Memory B cell (primary cell): ENCODE measurements at regions not wholly inside any gene's neighbourhood (a gene's known extent, or its start where the extent isn't known, plus 50 kb on each side); places are given as distances from the start of the nearest gene placed in this dataset.

ENCODE experiments used
- ATAC-seq: fragments of 150-1000 bp; cut with Tn5 transposase; 2 replicates; pipeline ENCODE4 v1.10.0; 2021; ENCODE audit warnings: low read depth, mild to moderate bottlenecking, moderate library complexity
- DNase-seq, 2 donors: peaks; one replicate each; pipeline ENCODE4 v3.0.0; 2022; ENCODE audit warnings: low spot score in 2 of 2
- H3K27ac Mint-ChIP-seq: one replicate; pipeline ENCODE4 v1.8.0; 2022; ENCODE audit warnings: mild to moderate bottlenecking, moderate library complexity, mixed read lengths
- H3K27me3 Mint-ChIP-seq: one replicate; pipeline ENCODE4 v1.8.0; 2022; ENCODE audit warnings: mixed read lengths
- H3K36me3 Mint-ChIP-seq: one replicate; pipeline ENCODE4 v1.8.0; 2022; ENCODE audit warnings: mild to moderate bottlenecking, mixed read lengths
- H3K4me1 Mint-ChIP-seq: one replicate; pipeline ENCODE4 v1.8.0; 2022; ENCODE audit warnings: mixed read lengths
- H3K4me3 Mint-ChIP-seq: one replicate; pipeline ENCODE4 v1.8.0; 2022; ENCODE audit warnings: mild to moderate bottlenecking, moderate library complexity, mixed read lengths
- H3K9me3 Mint-ChIP-seq: one replicate; pipeline ENCODE4 v1.8.0; 2022; ENCODE audit warnings: mixed read lengths

GRCh38 chr5:38165435-38165834 is 92.9 kb upstream of the EGFLAM start:
- Mint-ChIP-seq H3K4me1 (no peaks in the 10 kb centered on the region), H3K27ac (no peak overlapping the region), H3K27me3 (no peaks in the 10 kb centered on the region), H3K9me3 (peaks cover 1% of the 10 kb centered on the region), H3K36me3 (no peaks in the 10 kb centered on the region), H3K4me3 (no peak overlapping the region)
- no peak for ATAC-seq
- DNase-seq, result no peak

DNA sequence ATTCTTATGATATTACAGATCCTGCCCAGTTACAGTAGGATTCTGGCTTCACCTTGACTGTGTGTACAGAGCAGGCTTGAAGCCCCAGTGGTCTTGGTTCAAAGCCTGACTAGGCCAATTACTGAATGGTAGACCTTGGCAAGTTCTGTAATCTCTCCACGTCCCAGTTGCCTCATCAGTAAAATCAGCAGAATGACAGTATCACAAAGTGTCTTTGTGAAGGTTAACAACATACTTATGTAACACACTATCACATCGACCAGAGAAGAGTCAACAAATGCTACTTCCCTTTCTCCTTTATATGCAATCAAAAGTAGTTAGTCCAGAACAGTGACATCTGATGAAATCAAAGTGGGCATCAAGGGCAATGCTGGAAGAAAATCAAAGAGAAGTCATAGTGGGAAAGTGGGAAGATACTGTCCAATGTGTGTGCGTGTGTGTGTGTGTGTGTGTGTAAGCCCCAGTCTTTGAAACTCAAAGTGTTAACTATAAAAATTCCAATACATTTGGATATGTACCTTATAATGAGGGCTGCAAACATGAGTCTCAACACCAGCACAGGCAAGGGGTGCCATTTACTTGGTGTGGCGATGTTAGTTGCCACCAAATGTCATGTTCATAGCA is 93.5 kb upstream of the EGFLAM start:
- H3K4me1 Mint-ChIP-seq, result no peaks in the 10 kb centered on the region
- no peak for ATAC-seq
- no peaks in the 10 kb centered on the region for H3K27me3 Mint-ChIP-seq
- H3K36me3 Mint-ChIP-seq, result no peaks in the 10 kb centered on the region
- no peak overlapping the region for H3K4me3 Mint-ChIP-seq
- H3K27ac Mint-ChIP-seq, result no peak overlapping the region
- no peak for DNase-seq
- H3K9me3 Mint-ChIP-seq, result peaks cover 1% of the 10 kb centered on the region

GRCh38 chr5:38163636-38164237 is 94.6 kb upstream of the EGFLAM start:
- Mint-ChIP-seq H3K9me3 (peaks cover 3% of the 10 kb centered on the region), H3K36me3 (no peaks in the 10 kb centered on the region), H3K4me1 (no peaks in the 10 kb centered on the region), H3K27ac (no peak overlapping the region), H3K4me3 (no peak overlapping the region), H3K27me3 (no peaks in the 10 kb centered on the region)
- ATAC-seq (no peak), DNase-seq (no peak)

GRCh38 chr5:38162625-38163024 is 95.7 kb upstream of the EGFLAM start:
- Mint-ChIP-seq H3K27ac (no peak overlapping the region), H3K27me3 (no peaks in the 10 kb centered on the region), H3K9me3 (peaks cover 3% of the 10 kb centered on the region), H3K4me3 (no peak overlapping the region), H3K36me3 (no peaks in the 10 kb centered on the region), H3K4me1 (no peaks in the 10 kb centered on the region)
- DNase-seq (no peak), ATAC-seq (no peak)

DNA sequence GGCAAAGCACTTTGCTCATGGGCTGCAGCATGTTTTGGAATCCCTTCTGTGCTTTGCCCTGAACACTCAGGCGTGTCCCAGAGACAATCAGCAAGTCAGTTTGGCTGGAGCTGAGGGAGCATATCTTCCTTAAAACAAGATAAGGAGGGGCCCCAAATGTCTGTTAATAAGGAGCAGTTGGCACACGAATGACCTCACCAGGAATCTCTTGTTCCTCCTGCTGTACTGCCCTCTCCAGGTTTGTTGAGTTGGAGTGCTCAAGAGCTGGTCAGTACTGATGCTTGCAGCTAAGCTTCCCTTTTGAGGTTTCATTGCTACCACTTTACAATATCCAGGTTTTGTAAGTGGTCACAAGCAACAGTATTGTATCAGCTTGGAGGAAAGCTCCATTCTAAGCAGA is 101.3 kb upstream of the EGFLAM start:
- H3K9me3 Mint-ChIP-seq, result peaks cover 5% of the 10 kb centered on the region
- no peak overlapping the region for H3K4me3 Mint-ChIP-seq
- H3K4me1 Mint-ChIP-seq, result no peaks in the 10 kb centered on the region
- ATAC-seq (no peak), DNase-seq (no peak)
- peaks cover 2% of the 10 kb centered on the region for H3K27me3 Mint-ChIP-seq
- no peak overlapping the region for H3K27ac Mint-ChIP-seq
- no peaks in the 10 kb centered on the region for H3K36me3 Mint-ChIP-seq

GRCh38 chr5:38154615-38155204 is 103.6 kb upstream of the EGFLAM start:
- Mint-ChIP-seq H3K9me3 (peaks cover 5% of the 10 kb centered on the region), H3K4me1 (no peaks in the 10 kb centered on the region), H3K36me3 (no peaks in the 10 kb centered on the region), H3K27ac (no peak overlapping the region), H3K4me3 (no peak overlapping the region), H3K27me3 (peaks cover 4% of the 10 kb centered on the region)
- ATAC-seq (no peak), DNase-seq (no peak)

GRCh38 chr5:38151878-38152277 is 106.5 kb upstream of the EGFLAM start:
- Mint-ChIP-seq H3K27ac (no peak overlapping the region), H3K27me3 (peaks cover 4% of the 10 kb centered on the region), H3K4me1 (no peaks in the 10 kb centered on the region), H3K36me3 (no peaks in the 10 kb centered on the region), H3K4me3 (no peak overlapping the region), H3K9me3 (peaks cover 3% of the 10 kb centered on the region)
- ATAC-seq (no peak), DNase-seq (no peak)

DNA sequence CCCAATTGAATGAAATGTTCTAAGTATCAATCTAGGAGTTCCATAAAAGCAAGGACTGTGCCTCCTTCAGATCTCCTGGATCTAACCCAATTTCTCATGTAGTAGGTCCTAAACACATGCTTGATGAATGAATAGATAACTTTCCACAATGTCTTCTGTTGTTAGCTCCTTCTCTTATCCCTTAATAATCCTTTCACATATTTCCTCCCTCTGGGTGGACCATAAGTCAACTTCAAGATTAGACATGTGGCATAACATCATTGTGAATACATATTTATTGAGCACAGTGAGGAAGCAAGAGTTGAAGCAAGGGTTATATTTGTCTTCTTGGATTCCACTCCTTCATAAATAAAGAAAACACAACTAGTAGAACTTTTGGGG is 108.6 kb upstream of the EGFLAM start:
- H3K27me3 Mint-ChIP-seq, result peaks cover 4% of the 10 kb centered on the region
- ATAC-seq, result no peak
- no peak for DNase-seq
- peaks cover 2% of the 10 kb centered on the region for H3K9me3 Mint-ChIP-seq
- no peak overlapping the region for H3K4me3 Mint-ChIP-seq
- no peaks in the 10 kb centered on the region for H3K4me1 Mint-ChIP-seq
- no peaks in the 10 kb centered on the region for H3K36me3 Mint-ChIP-seq
- H3K27ac Mint-ChIP-seq, result no peak overlapping the region

- DNase-seq, result no peak
- Mint-ChIP-seq H3K9me3 (no peaks in the 10 kb centered on the region), H3K27ac (no peak overlapping the region), H3K36me3 (no peaks in the 10 kb centered on the region), H3K4me3 (no peak overlapping the region), H3K27me3 (peaks cover 1% of the 10 kb centered on the region), H3K4me1 (no peaks in the 10 kb centered on the region)
- no peak for ATAC-seq
Measured at GRCh38 chr5:38148021-38148625, 110.2 kb upstream of the EGFLAM start.

GRCh38 chr5:38143384-38143783 is 115.0 kb upstream of the EGFLAM start:
- H3K9me3 Mint-ChIP-seq, result no peaks in the 10 kb centered on the region
- ATAC-seq (no peak), DNase-seq (no peak)
- H3K27ac Mint-ChIP-seq, result no peak overlapping the region
- H3K36me3 Mint-ChIP-seq, result no peaks in the 10 kb centered on the region
- H3K27me3 Mint-ChIP-seq, result no peaks in the 10 kb centered on the region
- no peaks in the 10 kb centered on the region for H3K4me1 Mint-ChIP-seq
- H3K4me3 Mint-ChIP-seq, result no peak overlapping the region

- H3K36me3 Mint-ChIP-seq, result no peaks in the 10 kb centered on the region
- H3K4me1 Mint-ChIP-seq, result no peaks in the 10 kb centered on the region
- DNase-seq (no peak), ATAC-seq (no peak)
- no peak overlapping the region for H3K4me3 Mint-ChIP-seq
- H3K27me3 Mint-ChIP-seq, result no peaks in the 10 kb centered on the region
- no peak overlapping the region for H3K27ac Mint-ChIP-seq
- peaks cover 2% of the 10 kb centered on the region for H3K9me3 Mint-ChIP-seq
Measured at GRCh38 chr5:38141665-38142064, 116.7 kb upstream of the EGFLAM start.

DNA sequence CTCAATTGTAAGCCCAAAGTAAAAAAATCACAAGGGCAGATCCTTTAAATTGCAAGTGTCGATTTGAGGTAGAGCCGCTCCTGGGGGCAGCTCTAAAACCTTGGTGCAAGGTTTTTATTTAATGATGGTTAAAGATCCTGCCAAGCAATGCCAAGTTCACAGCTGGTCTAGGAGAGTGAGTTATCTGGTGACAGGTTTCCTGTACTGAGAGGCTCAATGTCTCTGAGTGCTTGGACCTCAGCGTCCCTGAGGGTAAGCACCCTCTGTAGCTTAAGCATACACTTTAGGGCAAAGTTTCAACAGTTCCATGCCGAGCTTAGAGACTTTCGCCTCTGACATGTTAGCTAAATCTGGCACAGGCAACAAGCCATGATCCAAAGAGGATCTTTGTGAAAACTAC is 119.8 kb upstream of the EGFLAM start:
- H3K36me3 Mint-ChIP-seq, result no peaks in the 10 kb centered on the region
- no peak overlapping the region for H3K27ac Mint-ChIP-seq
- H3K4me1 Mint-ChIP-seq, result no peaks in the 10 kb centered on the region
- DNase-seq, result no peak
- H3K27me3 Mint-ChIP-seq, result no peaks in the 10 kb centered on the region
- no peak for ATAC-seq
- peaks cover 3% of the 10 kb centered on the region for H3K9me3 Mint-ChIP-seq
- H3K4me3 Mint-ChIP-seq, result no peak overlapping the region

DNA sequence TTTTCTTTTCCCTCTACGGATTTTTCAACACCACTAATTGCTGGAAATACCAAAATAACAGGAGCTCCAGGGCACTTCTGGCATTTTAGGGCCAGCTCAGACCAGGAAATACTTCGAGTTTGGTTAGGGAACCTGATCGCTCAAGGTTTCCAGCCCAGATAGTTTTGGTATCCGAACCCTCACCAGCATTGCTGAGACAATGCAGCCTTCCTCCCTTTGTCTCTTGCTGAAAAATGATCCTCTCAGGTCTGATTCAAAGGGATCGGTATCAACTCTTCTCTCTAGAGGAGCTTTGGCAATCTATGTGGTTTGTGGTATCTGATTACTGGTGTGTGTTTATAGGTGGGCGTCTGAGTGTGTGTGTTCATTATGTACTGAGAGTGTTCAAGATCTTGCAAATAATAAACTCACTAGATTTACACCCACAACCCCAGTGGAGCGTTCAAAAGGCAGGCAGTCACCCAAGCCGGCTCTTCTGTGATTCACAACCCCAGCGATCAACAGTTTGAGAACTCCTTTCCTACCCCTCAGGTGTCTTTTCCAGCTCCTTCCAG is 122.8 kb upstream of the EGFLAM start:
- Mint-ChIP-seq H3K4me1 (no peaks in the 10 kb centered on the region), H3K36me3 (no peaks in the 10 kb centered on the region), H3K27me3 (no peaks in the 10 kb centered on the region), H3K27ac (no peak overlapping the region), H3K4me3 (no peak overlapping the region), H3K9me3 (peaks cover 3% of the 10 kb centered on the region)
- ATAC-seq (no peak), DNase-seq (no peak)

DNA sequence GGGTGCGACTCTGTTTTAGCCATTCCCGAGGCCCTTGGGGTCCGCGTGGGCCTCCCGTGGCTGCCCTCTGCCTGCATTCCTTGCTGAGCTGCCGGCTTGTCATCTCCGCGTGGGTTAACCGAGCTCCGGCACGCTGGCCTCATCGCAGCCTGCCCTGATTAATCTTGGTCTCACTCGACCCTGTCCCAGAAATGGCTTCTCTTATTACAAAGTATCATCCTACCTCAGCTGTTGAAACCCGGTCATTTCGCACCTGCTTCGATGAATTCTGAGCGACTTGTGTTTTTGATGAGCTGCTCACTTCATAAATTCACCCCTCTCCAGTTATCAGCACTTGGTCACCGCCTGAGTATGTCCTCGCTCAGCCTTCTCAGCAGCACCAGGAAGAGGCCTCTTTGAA is 123.5 kb upstream of the EGFLAM start:
- Mint-ChIP-seq H3K4me1 (no peaks in the 10 kb centered on the region), H3K27ac (no peak overlapping the region), H3K4me3 (no peak overlapping the region), H3K36me3 (no peaks in the 10 kb centered on the region), H3K27me3 (no peaks in the 10 kb centered on the region), H3K9me3 (peaks cover 3% of the 10 kb centered on the region)
- no peak for DNase-seq
- ATAC-seq, result no peak
